ENCODE measurements at regions not wholly inside any gene's neighbourhood (a gene's known extent, or its start where the extent isn't known, plus 50 kb on each side); places are given as distances from the start of the nearest gene placed in this dataset.

DNA sequence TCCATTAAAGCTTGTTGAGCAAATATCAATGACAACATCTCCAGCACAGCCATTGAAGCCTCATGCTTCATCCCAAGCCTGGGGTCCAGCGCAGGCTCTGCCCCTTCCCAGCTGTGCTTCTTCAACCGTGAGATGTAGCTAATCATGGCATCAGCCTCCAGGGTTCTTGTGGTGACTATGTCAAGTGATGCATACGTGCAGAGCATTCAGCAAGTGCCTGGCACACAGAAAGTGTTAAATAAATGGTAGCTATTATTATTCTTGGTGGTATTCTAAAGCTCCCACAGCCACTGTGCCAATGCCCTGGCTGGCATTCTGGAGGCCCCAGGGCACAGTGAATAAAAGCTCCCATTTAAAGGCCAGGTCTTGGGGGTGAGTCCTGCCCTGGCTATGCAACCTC lies 146.6 kb downstream of the WDR11 start:
- TF ChIP-seq, protein P1, sequence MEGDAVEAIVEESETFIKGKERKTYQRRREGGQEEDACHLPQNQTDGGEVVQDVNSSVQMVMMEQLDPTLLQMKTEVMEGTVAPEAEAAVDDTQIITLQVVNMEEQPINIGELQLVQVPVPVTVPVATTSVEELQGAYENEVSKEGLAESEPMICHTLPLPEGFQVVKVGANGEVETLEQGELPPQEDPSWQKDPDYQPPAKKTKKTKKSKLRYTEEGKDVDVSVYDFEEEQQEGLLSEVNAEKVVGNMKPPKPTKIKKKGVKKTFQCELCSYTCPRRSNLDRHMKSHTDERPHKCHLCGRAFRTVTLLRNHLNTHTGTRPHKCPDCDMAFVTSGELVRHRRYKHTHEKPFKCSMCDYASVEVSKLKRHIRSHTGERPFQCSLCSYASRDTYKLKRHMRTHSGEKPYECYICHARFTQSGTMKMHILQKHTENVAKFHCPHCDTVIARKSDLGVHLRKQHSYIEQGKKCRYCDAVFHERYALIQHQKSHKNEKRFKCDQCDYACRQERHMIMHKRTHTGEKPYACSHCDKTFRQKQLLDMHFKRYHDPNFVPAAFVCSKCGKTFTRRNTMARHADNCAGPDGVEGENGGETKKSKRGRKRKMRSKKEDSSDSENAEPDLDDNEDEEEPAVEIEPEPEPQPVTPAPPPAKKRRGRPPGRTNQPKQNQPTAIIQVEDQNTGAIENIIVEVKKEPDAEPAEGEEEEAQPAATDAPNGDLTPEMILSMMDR (IDR thresholded peaks at IDR 0.05): no peak
- no peak for TF ChIP-seq POLR2A (IDR thresholded peaks at IDR 0.05)
